ENCODE measurements at regions not wholly inside any gene's neighbourhood (a gene's known extent, or its start where the extent isn't known, plus 50 kb on each side); places are given as distances from the start of the nearest gene placed in this dataset.
A peak's percentile ranks its signal among the peaks of the same experiment; 100 is the strongest.
"Not testable (repeated sequence)": the region's sequence is repeated elsewhere in the genome, so short reads cannot be mapped to it uniquely, and the experiment has no call there.

GRCh38 chr17:53765609-53766008 is 57.1 kb upstream of the KIF2B start:
- no peak overlapping the region for H3K4me3 ChIP-seq (ENCODE audit: low read depth, low read length)
- DNase-seq (ENCODE audit: low read depth), result no peak

- no peak for DNase-seq (ENCODE audit: low read depth)
- no peak overlapping the region for H3K4me3 ChIP-seq (ENCODE audit: low read depth, low read length)
Measured at GRCh38 chr17:53765129-53765528, 57.6 kb upstream of the KIF2B start.

- DNase-seq (ENCODE audit: low read depth), result no peak
- no peak overlapping the region for H3K4me3 ChIP-seq (ENCODE audit: low read depth, low read length)
Measured at GRCh38 chr17:53757559-53757958, 65.2 kb upstream of the KIF2B start.

- DNase-seq (ENCODE audit: low read depth); H3K4me3 ChIP-seq (ENCODE audit: low read depth, low read length): not testable (repeated sequence)
Measured at GRCh38 chr17:53757116-53757515, 65.6 kb upstream of the KIF2B start.

- H3K4me3 ChIP-seq (ENCODE audit: low read depth, low read length), result no peak overlapping the region
- peak; percentile 42 for DNase-seq (ENCODE audit: low read depth)
Measured at GRCh38 chr17:53749178-53749577, 73.5 kb upstream of the KIF2B start.

- not testable (repeated sequence) for DNase-seq (ENCODE audit: low read depth); H3K4me3 ChIP-seq (ENCODE audit: low read depth, low read length)
Measured at GRCh38 chr17:53748159-53748820, 74.4 kb upstream of the KIF2B start.

GRCh38 chr17:53740312-53740711 is 82.4 kb upstream of the KIF2B start:
- no peak for DNase-seq (ENCODE audit: low read depth)

GRCh38 chr17:53736516-53737240 is 86.0 kb upstream of the KIF2B start:
- DNase-seq (ENCODE audit: low read depth), result no peak
- H3K4me3 ChIP-seq (ENCODE audit: low read depth, low read length), result no peak overlapping the region

More at GRCh38 chr17:53740312-53740711, 82.4 kb upstream of the KIF2B start:
- H3K4me3 ChIP-seq (ENCODE audit: low read depth, low read length), result no peak overlapping the region

- DNase-seq (ENCODE audit: low read depth), result no peak
- H3K4me3 ChIP-seq (ENCODE audit: low read depth, low read length), result no peak overlapping the region
Measured at GRCh38 chr17:53724726-53725125, 98.0 kb upstream of the KIF2B start.

GRCh38 chr17:53722407-53722806 is 100.3 kb upstream of the KIF2B start:
- H3K4me3 ChIP-seq (ENCODE audit: low read depth, low read length), result no peak overlapping the region
- peak; percentile 99 for DNase-seq (ENCODE audit: low read depth)

- no peak for DNase-seq (ENCODE audit: low read depth)
- no peak overlapping the region for H3K4me3 ChIP-seq (ENCODE audit: low read depth, low read length)
Measured at GRCh38 chr17:53721101-53721500, 101.6 kb upstream of the KIF2B start.

- H3K4me3 ChIP-seq (ENCODE audit: low read depth, low read length), result no peak overlapping the region
- DNase-seq (ENCODE audit: low read depth), result peak; percentile 28
Measured at GRCh38 chr17:53719229-53719628, 103.5 kb upstream of the KIF2B start.

- no peak overlapping the region for H3K4me3 ChIP-seq (ENCODE audit: low read depth, low read length)
- DNase-seq (ENCODE audit: low read depth), result no peak
Measured at GRCh38 chr17:53707566-53707965, 115.2 kb upstream of the KIF2B start.

GRCh38 chr17:53696286-53696685 is 126.4 kb upstream of the KIF2B start:
- no peak for DNase-seq (ENCODE audit: low read depth)
- H3K4me3 ChIP-seq (ENCODE audit: low read depth, low read length), result no peak overlapping the region

- no peak for DNase-seq (ENCODE audit: low read depth)
- H3K4me3 ChIP-seq (ENCODE audit: low read depth, low read length), result no peak overlapping the region
Measured at GRCh38 chr17:53687324-53687723, 135.4 kb upstream of the KIF2B start.

- DNase-seq (ENCODE audit: low read depth), result no peak
- no peak overlapping the region for H3K4me3 ChIP-seq (ENCODE audit: low read depth, low read length)
Measured at GRCh38 chr17:53680745-53681144, 142.0 kb upstream of the KIF2B start.

GRCh38 chr17:53668854-53669253 is 153.9 kb upstream of the KIF2B start:
- DNase-seq (ENCODE audit: low read depth), result no peak
- no peak overlapping the region for H3K4me3 ChIP-seq (ENCODE audit: low read depth, low read length)

GRCh38 chr17:53662608-53663007 is 160.1 kb upstream of the KIF2B start:
- DNase-seq (ENCODE audit: low read depth), result no peak
- no peak overlapping the region for H3K4me3 ChIP-seq (ENCODE audit: low read depth, low read length)

GRCh38 chr17:53659181-53659580 is 163.5 kb upstream of the KIF2B start:
- no peak overlapping the region for H3K4me3 ChIP-seq (ENCODE audit: low read depth, low read length)
- DNase-seq (ENCODE audit: low read depth), result no peak

- H3K4me3 ChIP-seq (ENCODE audit: low read depth, low read length), result no peak overlapping the region
- DNase-seq (ENCODE audit: low read depth), result peak; percentile 31
Measured at GRCh38 chr17:53655591-53655990, 167.1 kb upstream of the KIF2B start.

GRCh38 chr17:53649201-53649600 is 173.5 kb upstream of the KIF2B start:
- no peak for DNase-seq (ENCODE audit: low read depth)
- no peak overlapping the region for H3K4me3 ChIP-seq (ENCODE audit: low read depth, low read length)

All from skeletal muscle cell (primary cell).